Mesodermal cell (in vitro differentiated cells): ENCODE measurements at regions not wholly inside any gene's neighbourhood (a gene's known extent, or its start where the extent isn't known, plus 50 kb on each side); places are given as distances from the start of the nearest gene placed in this dataset.

Source experiments
- H3K27ac ChIP-seq: 2 replicates; pipeline ENCODE4 v1.7.0; 2013; ENCODE audit warnings: mild to moderate bottlenecking, low read depth, low read length, moderate library complexity; ENCODE audit not compliant: severe bottlenecking
- H3K36me3 ChIP-seq: 2 replicates; pipeline ENCODE4 v1.7.1; 2013; ENCODE audit warnings: mild to moderate bottlenecking, low read length, moderate library complexity; ENCODE audit not compliant: control insufficient read depth, insufficient read depth
- H3K4me1 ChIP-seq: one replicate; pipeline ENCODE4 v1.7.1; 2013; ENCODE audit warnings: mild to moderate bottlenecking, low read length; ENCODE audit not compliant: insufficient read depth, control insufficient read depth, poor library complexity, severe bottlenecking
- H3K4me3 ChIP-seq: 2 replicates; pipeline ENCODE4 v1.7.0; 2013; ENCODE audit warnings: low read length, control low read depth, mild to moderate bottlenecking; ENCODE audit not compliant: insufficient read depth, poor library complexity, severe bottlenecking; ENCODE audit errors: extremely low read depth
- H3K9me3 ChIP-seq: 2 replicates; pipeline ENCODE4 v1.7.1; 2013; ENCODE audit warnings: mild to moderate bottlenecking, low read length, moderate library complexity; ENCODE audit not compliant: control insufficient read depth
- WGBS, 2 experiments: methylation state at CpG; one replicate each; pipeline ENCODE4 v1.1.5; 2013; ENCODE audit warnings: missing lambda C conversion rate in 2 of 2; ENCODE audit not compliant: insufficient coverage in 2 of 2; 5-methylcytosine and 5-hydroxymethylcytosine counted together

- H3K27ac ChIP-seq, result no peak overlapping the region
- no peaks in the 10 kb centered on the region for H3K9me3 ChIP-seq
- H3K4me1 ChIP-seq, result peaks cover 23% of the 10 kb centered on the region
- WGBS, 2 experiments, result 75 to 78% methylated on average over 1 of the region's 2 CpGs
- H3K4me3 ChIP-seq, result peak overlapping the region; percentile 69
- peaks cover 20% of the 10 kb centered on the region for H3K36me3 ChIP-seq
Observed at GRCh38 chr3:159766563-159767185, 222.0 kb upstream of the IL12A start.

GRCh38 chr3:159770998-159771397 lies 217.6 kb upstream of the IL12A start:
- Histone ChIP-seq H3K27ac (no peak overlapping the region), H3K4me3 (no peak overlapping the region), H3K9me3 (no peaks in the 10 kb centered on the region), H3K36me3 (peaks cover 20% of the 10 kb centered on the region), H3K4me1 (peaks cover 19% of the 10 kb centered on the region)
- no CpG with 5 or more reads among the region's 2 CpGs for WGBS, 2 experiments

GRCh38 chr3:159771865-159772611 lies 216.6 kb upstream of the IL12A start:
- 81 to 88% methylated on average over 7 to 10 of the region's 11 CpGs for WGBS, 2 experiments
- Histone ChIP-seq H3K27ac (no peak overlapping the region), H3K36me3 (peaks cover 20% of the 10 kb centered on the region), H3K4me3 (no peak overlapping the region), H3K9me3 (no peaks in the 10 kb centered on the region), H3K4me1 (peaks cover 12% of the 10 kb centered on the region)

GRCh38 chr3:159773706-159774105 lies 214.9 kb upstream of the IL12A start:
- no peaks in the 10 kb centered on the region for H3K9me3 ChIP-seq
- 92% methylated on average over 2 of the region's 3 CpGs; no CpG with 5 or more reads in 1 of the 2 experiments for WGBS, 2 experiments
- peaks cover 7% of the 10 kb centered on the region for H3K4me1 ChIP-seq
- H3K4me3 ChIP-seq, result no peak overlapping the region
- no peak overlapping the region for H3K27ac ChIP-seq
- peaks cover 11% of the 10 kb centered on the region for H3K36me3 ChIP-seq

- Histone ChIP-seq H3K4me1 (peaks cover 7% of the 10 kb centered on the region), H3K36me3 (peaks cover 2% of the 10 kb centered on the region), H3K9me3 (no peaks in the 10 kb centered on the region), H3K27ac (no peak overlapping the region), H3K4me3 (no peak overlapping the region)
- 20 to 33% methylated on average over 3 of the region's 5 CpGs for WGBS, 2 experiments
Observed at GRCh38 chr3:159775372-159775961, 213.2 kb upstream of the IL12A start.

GRCh38 chr3:159776779-159777178 lies 211.9 kb upstream of the IL12A start:
- no peak overlapping the region for H3K27ac ChIP-seq
- H3K4me3 ChIP-seq, result no peak overlapping the region

GRCh38 chr3:159779883-159780282 lies 208.8 kb upstream of the IL12A start:
- Histone ChIP-seq H3K36me3 (peaks cover 8% of the 10 kb centered on the region), H3K4me3 (no peak overlapping the region), H3K4me1 (peaks cover 11% of the 10 kb centered on the region), H3K9me3 (no peaks in the 10 kb centered on the region), H3K27ac (no peak overlapping the region)
- WGBS, 2 experiments, result 80 to 85% methylated on average over 1 to 3 of the region's 6 CpGs

More at GRCh38 chr3:159776779-159777178, 211.9 kb upstream of the IL12A start:
- Histone ChIP-seq H3K9me3 (no peaks in the 10 kb centered on the region), H3K36me3 (peaks cover under 1% of the 10 kb centered on the region), H3K4me1 (peaks cover 7% of the 10 kb centered on the region)
- 90 to 100% methylated on average over 2 to 3 of the region's 4 CpGs for WGBS, 2 experiments

GRCh38 chr3:159781867-159782266 lies 206.8 kb upstream of the IL12A start:
- Histone ChIP-seq H3K36me3 (peaks cover 8% of the 10 kb centered on the region), H3K4me3 (no peak overlapping the region), H3K4me1 (peaks cover 21% of the 10 kb centered on the region), H3K9me3 (no peaks in the 10 kb centered on the region), H3K27ac (no peak overlapping the region)
- 100% methylated on average over 2 of the region's 2 CpGs; no CpG with 5 or more reads in 1 of the 2 experiments for WGBS, 2 experiments

GRCh38 chr3:159782724-159783421 lies 205.8 kb upstream of the IL12A start:
- H3K4me1 ChIP-seq, result peaks cover 31% of the 10 kb centered on the region
- H3K9me3 ChIP-seq, result no peaks in the 10 kb centered on the region
- no peak overlapping the region for H3K4me3 ChIP-seq
- no peak overlapping the region for H3K27ac ChIP-seq
- peaks cover 8% of the 10 kb centered on the region for H3K36me3 ChIP-seq
- 96 to 100% methylated on average over 1 to 5 of the region's 5 CpGs for WGBS, 2 experiments

- Histone ChIP-seq H3K27ac (no peak overlapping the region), H3K4me1 (peaks cover 40% of the 10 kb centered on the region), H3K36me3 (peaks cover 11% of the 10 kb centered on the region), H3K9me3 (no peaks in the 10 kb centered on the region), H3K4me3 (no peak overlapping the region)
- WGBS, 2 experiments, result 76 to 87% methylated on average over 5 to 10 of the region's 13 CpGs
Observed at GRCh38 chr3:159783780-159784742, 204.6 kb upstream of the IL12A start.
